H9 (cell line): ENCODE measurements at regions not wholly inside any gene's neighbourhood (a gene's known extent, or its start where the extent isn't known, plus 50 kb on each side); places are given as distances from the start of the nearest gene placed in this dataset.

Experiments
- DNase-seq: peaks from one replicate; pipeline ENCODE4 v3.0.0-alpha.2; 2017
- H2AFZ ChIP-seq: one replicate; pipeline ENCODE4 v1.6.1; 2013; ENCODE audit warnings: mild to moderate bottlenecking, low read length, control low read depth, moderate library complexity
- H2AK5ac ChIP-seq: 2 replicates; pipeline ENCODE4 v1.6.1; 2013; ENCODE audit warnings: low read length, control low read depth, mixed read lengths; ENCODE audit not compliant: insufficient read length
- H2BK120ac ChIP-seq: one replicate; pipeline ENCODE4 v1.6.1; 2013; ENCODE audit warnings: low read depth, mild to moderate bottlenecking, low read length, control low read depth, inconsistent platforms; ENCODE audit not compliant: poor library complexity, severe bottlenecking
- H2BK12ac ChIP-seq: 2 replicates; pipeline ENCODE4 v1.6.1; 2013; ENCODE audit warnings: low read length, control low read depth, mixed read lengths, low read depth; ENCODE audit not compliant: insufficient read length
- H2BK15ac ChIP-seq: 2 replicates; pipeline ENCODE4 v1.6.1; 2013; ENCODE audit warnings: low read depth, low read length, control low read depth
- H2BK20ac ChIP-seq: one replicate; pipeline ENCODE4 v1.6.1; 2013; ENCODE audit warnings: low read depth, mild to moderate bottlenecking, low read length, control low read depth, inconsistent platforms; ENCODE audit not compliant: poor library complexity, severe bottlenecking
- H2BK5ac ChIP-seq: 2 replicates; pipeline ENCODE4 v1.6.1; 2013; ENCODE audit warnings: low read length, control low read depth, mixed read lengths; ENCODE audit not compliant: insufficient read length
- H3K14ac ChIP-seq: 2 replicates; pipeline ENCODE4 v1.6.1; 2013; ENCODE audit warnings: low read length, control low read depth; ENCODE audit not compliant: insufficient read depth
- H3K18ac ChIP-seq: 2 replicates; pipeline ENCODE4 v1.6.1; 2013; ENCODE audit warnings: low read depth, mild to moderate bottlenecking, mixed read lengths, low read length, control low read depth; ENCODE audit not compliant: insufficient read length
- H3K23ac ChIP-seq: 2 replicates; pipeline ENCODE4 v1.6.1; 2013; ENCODE audit warnings: low read length, control low read depth, mixed read lengths, low read depth; ENCODE audit not compliant: insufficient read length
- H3K23me2 ChIP-seq: 2 replicates; pipeline ENCODE4 v1.6.1; 2013; ENCODE audit warnings: low read depth, mild to moderate bottlenecking, mixed read lengths, low read length, control low read depth; ENCODE audit not compliant: insufficient read length, poor library complexity, severe bottlenecking
- H3K27ac ChIP-seq: 2 replicates; pipeline ENCODE4 v1.5.1; 2013; ENCODE audit warnings: low read length, control low read depth, mixed read lengths, low read depth; ENCODE audit not compliant: insufficient read length
- H3K27me3 ChIP-seq: 2 replicates; pipeline ENCODE4 v1.6.1; 2013; ENCODE audit warnings: low read length, control low read depth, inconsistent platforms; ENCODE audit not compliant: insufficient read depth
- H3K4ac ChIP-seq: 2 replicates; pipeline ENCODE4 v1.6.1; 2013; ENCODE audit warnings: low read depth, mild to moderate bottlenecking, control low read depth, inconsistent platforms, low read length, moderate library complexity
- H3K4me1 ChIP-seq: 2 replicates; pipeline ENCODE4 v1.6.1; 2013; ENCODE audit warnings: low read length, control low read depth, inconsistent platforms; ENCODE audit not compliant: insufficient read depth
- H3K4me2 ChIP-seq: 2 replicates; pipeline ENCODE4 v1.6.1; 2013; ENCODE audit warnings: low read length, control low read depth, mixed read lengths; ENCODE audit not compliant: insufficient read length, insufficient read depth
- H3K56ac ChIP-seq: 2 replicates; pipeline ENCODE4 v1.6.1; 2013; ENCODE audit warnings: low read depth, mild to moderate bottlenecking, mixed read lengths, low read length, control low read depth; ENCODE audit not compliant: insufficient read length
- H3K79me1 ChIP-seq: 2 replicates; pipeline ENCODE4 v1.6.1; 2013; ENCODE audit warnings: low read depth, mild to moderate bottlenecking, moderate library complexity, low read length, control low read depth, inconsistent platforms; ENCODE audit not compliant: insufficient read depth, poor library complexity, severe bottlenecking
- H3K79me2 ChIP-seq: 2 replicates; pipeline ENCODE4 v1.6.1; 2013; ENCODE audit warnings: low read length, control low read depth, inconsistent platforms; ENCODE audit not compliant: insufficient read depth
- H3K9ac ChIP-seq: 2 replicates; pipeline ENCODE4 v1.6.1; 2013; ENCODE audit warnings: low read length, control low read depth, mixed read lengths; ENCODE audit not compliant: insufficient read length; ENCODE audit errors: extremely low read depth
- H3K9me3 ChIP-seq: one replicate; pipeline ENCODE4 v1.6.1; 2013; ENCODE audit warnings: low read depth, low read length, inconsistent platforms; ENCODE audit not compliant: control insufficient read depth
- H3T11ph ChIP-seq: one replicate; pipeline ENCODE4 v1.6.1; 2013; ENCODE audit warnings: mild to moderate bottlenecking, low read length, control low read depth, inconsistent platforms
- H4K20me1 ChIP-seq: one replicate; pipeline ENCODE4 v1.6.1; 2013; ENCODE audit not compliant: control insufficient read depth, insufficient read length, insufficient read depth
- H4K5ac ChIP-seq: 2 replicates; pipeline ENCODE4 v1.6.1; 2013; ENCODE audit warnings: low read depth, mild to moderate bottlenecking, mixed read lengths, low read length, control low read depth; ENCODE audit not compliant: insufficient read length
- H4K8ac ChIP-seq: replicated peaks from 2 replicates; pipeline ENCODE4 v1.6.1; 2013; ENCODE audit warnings: low read length, control low read depth, mixed read lengths, low read depth; ENCODE audit not compliant: insufficient read length
- H4K91ac ChIP-seq: 2 replicates; pipeline ENCODE4 v1.6.1; 2013; ENCODE audit warnings: low read depth, mild to moderate bottlenecking, moderate library complexity, mixed read lengths, low read length, control low read depth; ENCODE audit not compliant: insufficient read length
- H3K27ac Mint-ChIP-seq, 3 experiments: 2 replicates in 2 of 3; 3 replicates in 1 of 3; pipeline ENCODE4 v1.8.0; 2020 to 2021; ENCODE audit warnings: mixed read lengths in 3 of 3, mild to moderate bottlenecking in 1 of 3, moderate library complexity in 1 of 3
- H3K27me3 Mint-ChIP-seq: 2 replicates; pipeline ENCODE4 v1.8.0; 2021; ENCODE audit warnings: low read depth, mild to moderate bottlenecking, moderate library complexity, mixed read lengths
- H3K36me3 Mint-ChIP-seq, 3 experiments: 2 replicates in 2 of 3; 3 replicates in 1 of 3; pipeline ENCODE4 v1.8.0; 2020 to 2021; ENCODE audit warnings: low read depth in 3 of 3, mixed read lengths in 3 of 3; ENCODE audit not compliant: insufficient read depth in 1 of 3
- H3K4me1 Mint-ChIP-seq, 2 experiments: 2 replicates each; pipeline ENCODE4 v1.8.0; 2020; ENCODE audit warnings: mixed read lengths in 2 of 2
- H3K4me3 Mint-ChIP-seq, 2 experiments: 2 replicates in 1 of 2; 3 replicates in 1 of 2; pipeline ENCODE4 v1.8.0; 2020 to 2021; ENCODE audit warnings: mild to moderate bottlenecking in 2 of 2, mixed read lengths in 2 of 2, moderate library complexity in 1 of 2
- H3K9me3 Mint-ChIP-seq, 2 experiments: 2 replicates in 1 of 2; 3 replicates in 1 of 2; pipeline ENCODE4 v1.8.0; 2020; ENCODE audit warnings: mild to moderate bottlenecking in 2 of 2, mixed read lengths in 2 of 2, moderate library complexity in 1 of 2
- CTCF ChIP-seq: fragments of 200-600 bp; sonication (generic); conservative IDR thresholded peaks from 3 replicates; pipeline ENCODE4 v1.8.0; 2021; ENCODE audit warnings: antibody characterized with exemption, mild to moderate bottlenecking
- WGBS: extraction: QIAGEN DNeasy Blood & Tissue Kit; methylation state at CpG from one replicate; pipeline ENCODE4 v1.1.7; 2013; ENCODE audit warnings: missing lambda C conversion rate, low lambda C conversion rate, mixed read lengths; ENCODE audit not compliant: insufficient read length; ENCODE audit errors: extremely low coverage; 5-methylcytosine and 5-hydroxymethylcytosine counted together

- no peaks in the 10 kb centered on the region for H3K79me2 ChIP-seq
- no peaks in the 10 kb centered on the region for H3K9me3 ChIP-seq
- no peak overlapping the region for H3K4ac ChIP-seq
- no peaks in the 10 kb centered on the region for H3K79me1 ChIP-seq
- H2BK15ac ChIP-seq, result no peak overlapping the region
- H3K14ac ChIP-seq, result no peak overlapping the region
- no peak overlapping the region for H2BK120ac ChIP-seq
- Mint-ChIP-seq H3K4me1 (peaks cover 8 to 12% of the 10 kb centered on the region in 2 experiments), H3K4me3 (no peak overlapping the region), H3K27ac (no peak overlapping the region), H3K36me3 (no peaks in the 10 kb centered on the region), H3K9me3 (no peaks in the 10 kb centered on the region), H3K27me3 (peaks cover 2% of the 10 kb centered on the region; the same call in 1 of the 2 replicates)
- H3K9ac ChIP-seq, result no peak overlapping the region
- H4K5ac ChIP-seq, result no peak overlapping the region
- H3K56ac ChIP-seq, result no peak overlapping the region
- H3K23me2 ChIP-seq, result no peaks in the 10 kb centered on the region
- no CpG with 5 or more reads among the region's 3 CpGs for WGBS
- no peak overlapping the region for H3K23ac ChIP-seq
- no peaks in the 10 kb centered on the region for H3K27me3 ChIP-seq
- no peak overlapping the region for H3K27ac ChIP-seq
- H3K4me1 ChIP-seq, result no peaks in the 10 kb centered on the region; the same call in 1 of the 2 replicates
- no peak overlapping the region for H2AK5ac ChIP-seq
- TF ChIP-seq CTCF, result no peak
- no peak overlapping the region for H2BK20ac ChIP-seq
- H4K8ac ChIP-seq, result no peak overlapping the region
- H3K18ac ChIP-seq, result no peak overlapping the region
- no peaks in the 10 kb centered on the region for H4K20me1 ChIP-seq
- DNase-seq, result no peak
- H3K4me2 ChIP-seq, result no peak overlapping the region
- H3T11ph ChIP-seq, result no peak overlapping the region
- H2BK12ac ChIP-seq, result no peak overlapping the region
- H2BK5ac ChIP-seq, result no peak overlapping the region
- no peak overlapping the region for H4K91ac ChIP-seq
- H2AFZ ChIP-seq, result no peak overlapping the region
Observed at GRCh38 chr20:6866741-6867140, 99.3 kb downstream of the BMP2 start.
